CD14-positive monocyte (primary cell): ENCODE measurements at regions not wholly inside any gene's neighbourhood (a gene's known extent, or its start where the extent isn't known, plus 50 kb on each side); places are given as distances from the start of the nearest gene placed in this dataset.

Experiments used
- DNase-seq, 3 donors: peaks; one replicate each; pipeline ENCODE4 v3.0.0-alpha.2; 2011 to 2022
- H2AFZ ChIP-seq: 2 replicates; pipeline ENCODE4 v1.6.0; 2012; ENCODE audit warnings: mild to moderate bottlenecking, low read depth, low read length, inconsistent platforms; ENCODE audit not compliant: insufficient read depth, poor library complexity, severe bottlenecking
- H3K27ac ChIP-seq, 2 donors: 1 replicate in 1 of 2; 2 replicates in 1 of 2; pipeline ENCODE4 v1.5.1; 2012 to 2013; ENCODE audit warnings: low read length in 2 of 2, control low read depth in 1 of 2, inconsistent platforms in 1 of 2, low read depth in 1 of 2, mild to moderate bottlenecking in 1 of 2
- H3K27me3 ChIP-seq, 2 donors: one replicate each; pipeline versions ENCODE4 v1.6.0 to v1.6.1; 2011 to 2013; ENCODE audit warnings: low read length in 2 of 2; ENCODE audit not compliant: control insufficient read depth in 2 of 2, insufficient read depth in 2 of 2
- H3K36me3 ChIP-seq, 2 donors: replicated peaks in 1 of 2; 1 replicate in 1 of 2; 2 replicates in 1 of 2; pipeline versions ENCODE4 v1.5.1 to v1.6.1; 2012 to 2013; ENCODE audit warnings: low read length in 2 of 2, control low read depth in 1 of 2, inconsistent platforms in 1 of 2, mild to moderate bottlenecking in 1 of 2; ENCODE audit not compliant: insufficient read depth in 2 of 2, control insufficient read depth in 1 of 2
- H3K4me1 ChIP-seq, 2 donors: 1 replicate in 1 of 2; 2 replicates in 1 of 2; pipeline versions ENCODE4 v1.5.1 to v1.6.1; 2012 to 2013; ENCODE audit warnings: low read length in 2 of 2, control low read depth in 1 of 2, inconsistent platforms in 1 of 2, mild to moderate bottlenecking in 1 of 2, moderate library complexity in 1 of 2; ENCODE audit not compliant: insufficient read depth in 2 of 2, control insufficient read depth in 1 of 2
- H3K4me2 ChIP-seq: replicated peaks from 2 replicates; pipeline ENCODE3; 2012; ENCODE audit warnings: low read length, moderate library complexity, mild to moderate bottlenecking; ENCODE audit not compliant: poor library complexity, severe bottlenecking; ENCODE audit errors: extremely low read depth
- H3K4me3 ChIP-seq, 3 experiments: fragments of 200-600 bp in 1 of 3; sonication (generic) in 1 of 3; replicated peaks in 1 of 3; 1 replicate in 2 of 3; 2 replicates in 1 of 3; pipeline ENCODE4 v1.5.1; 2011 to 2013; ENCODE audit warnings: low read length in 3 of 3, mild to moderate bottlenecking in 3 of 3, control low read depth in 2 of 3, low read depth in 2 of 3, inconsistent platforms in 1 of 3, moderate library complexity in 1 of 3
- H3K79me2 ChIP-seq: 2 replicates; pipeline ENCODE4 v1.6.0; 2012; ENCODE audit warnings: mild to moderate bottlenecking, control low read depth, inconsistent platforms, low read length, moderate library complexity; ENCODE audit not compliant: insufficient read depth
- H3K9ac ChIP-seq: 2 replicates; pipeline ENCODE4 v1.6.0; 2017; ENCODE audit warnings: low read length, mild to moderate bottlenecking; ENCODE audit not compliant: insufficient read depth, poor library complexity, severe bottlenecking
- H3K9me3 ChIP-seq, 2 donors: replicated peaks in 1 of 2; 1 replicate in 1 of 2; 2 replicates in 1 of 2; pipeline versions ENCODE4 v1.5.1 to v1.6.1; 2012 to 2013; ENCODE audit warnings: low read length in 2 of 2, control low read depth in 1 of 2; ENCODE audit not compliant: control insufficient read depth in 1 of 2, insufficient read depth in 1 of 2
- H4K20me1 ChIP-seq: 2 replicates; pipeline ENCODE4 v1.6.0; 2012; ENCODE audit warnings: mild to moderate bottlenecking, low read length, control low read depth, moderate library complexity; ENCODE audit not compliant: insufficient read depth
- H3K27ac Mint-ChIP-seq, 7 donors: one replicate each; pipeline ENCODE4 v1.8.0; 2020; ENCODE audit warnings: mild to moderate bottlenecking in 7 of 7, mixed read lengths in 7 of 7, moderate library complexity in 6 of 7, inconsistent platforms in 2 of 7
- H3K27me3 Mint-ChIP-seq, 3 donors: one replicate each; pipeline ENCODE4 v1.8.0; 2021 to 2022; ENCODE audit warnings: low read depth in 3 of 3, mild to moderate bottlenecking in 3 of 3, mixed read lengths in 3 of 3, moderate library complexity in 3 of 3, inconsistent platforms in 1 of 3
- H3K36me3 Mint-ChIP-seq, 2 donors: one replicate each; pipeline ENCODE4 v1.8.0; 2020; ENCODE audit warnings: mixed read lengths in 2 of 2, inconsistent platforms in 1 of 2, mild to moderate bottlenecking in 1 of 2
- H3K4me1 Mint-ChIP-seq: one replicate; pipeline ENCODE4 v1.8.0; 2020; ENCODE audit warnings: mild to moderate bottlenecking, mixed read lengths
- H3K4me3 Mint-ChIP-seq, 2 donors: one replicate each; pipeline ENCODE4 v1.8.0; 2020; ENCODE audit warnings: mild to moderate bottlenecking in 2 of 2, mixed read lengths in 2 of 2, moderate library complexity in 1 of 2
- H3K9me3 Mint-ChIP-seq, 7 donors: one replicate each; pipeline ENCODE4 v1.8.0; 2020 to 2022; ENCODE audit warnings: mixed read lengths in 7 of 7, mild to moderate bottlenecking in 6 of 7, moderate library complexity in 6 of 7, inconsistent platforms in 2 of 7
- WGBS: methylation state at CpG from one replicate; pipeline ENCODE4 v1.1.5; 2013; ENCODE audit warnings: missing lambda C conversion rate; ENCODE audit not compliant: insufficient coverage; 5-methylcytosine and 5-hydroxymethylcytosine counted together
- intact Hi-C, 2 donors: fragments of 100-400 bp; cut with micrococcal nuclease; formaldehyde crosslinking; loops; one replicate each; pipeline versions ENCODE4 v1.15.0 to v1.15.1; 2023
- TF ChIP-seq, protein P1 (sequence below): fragments of 200-600 bp; IDR thresholded peaks from one replicate; pipeline ENCODE4 v1.8.0; 2022; ENCODE audit warnings: antibody characterized with exemption, mild to moderate bottlenecking

- Histone ChIP-seq H3K4me3 (no peak overlapping the region), H2AFZ (no peak overlapping the region), H3K79me2 (no peaks in the 10 kb centered on the region), H4K20me1 (no peaks in the 10 kb centered on the region), H3K4me1 (no peaks in the 10 kb centered on the region), H3K9ac (no peak overlapping the region), H3K27me3 (no peaks in the 10 kb centered on the region), H3K36me3 (no peaks in the 10 kb centered on the region), H3K27ac (no peak overlapping the region), H3K9me3 (peaks cover 0 to 4% of the 10 kb centered on the region in 2 donors), H3K4me2 (no peak overlapping the region)
- Mint-ChIP-seq H3K4me3 (no peak overlapping the region), H3K9me3 (peaks cover 0 to 7% (median 0%) of the 10 kb centered on the region in 7 donors), H3K36me3 (no peaks in the 10 kb centered on the region), H3K4me1 (no peaks in the 10 kb centered on the region), H3K27me3 (no peaks in the 10 kb centered on the region), H3K27ac (no peak overlapping the region)
- DNase-seq: no peak
- intact Hi-C loops: no loop called here
- TF ChIP-seq, protein P1, sequence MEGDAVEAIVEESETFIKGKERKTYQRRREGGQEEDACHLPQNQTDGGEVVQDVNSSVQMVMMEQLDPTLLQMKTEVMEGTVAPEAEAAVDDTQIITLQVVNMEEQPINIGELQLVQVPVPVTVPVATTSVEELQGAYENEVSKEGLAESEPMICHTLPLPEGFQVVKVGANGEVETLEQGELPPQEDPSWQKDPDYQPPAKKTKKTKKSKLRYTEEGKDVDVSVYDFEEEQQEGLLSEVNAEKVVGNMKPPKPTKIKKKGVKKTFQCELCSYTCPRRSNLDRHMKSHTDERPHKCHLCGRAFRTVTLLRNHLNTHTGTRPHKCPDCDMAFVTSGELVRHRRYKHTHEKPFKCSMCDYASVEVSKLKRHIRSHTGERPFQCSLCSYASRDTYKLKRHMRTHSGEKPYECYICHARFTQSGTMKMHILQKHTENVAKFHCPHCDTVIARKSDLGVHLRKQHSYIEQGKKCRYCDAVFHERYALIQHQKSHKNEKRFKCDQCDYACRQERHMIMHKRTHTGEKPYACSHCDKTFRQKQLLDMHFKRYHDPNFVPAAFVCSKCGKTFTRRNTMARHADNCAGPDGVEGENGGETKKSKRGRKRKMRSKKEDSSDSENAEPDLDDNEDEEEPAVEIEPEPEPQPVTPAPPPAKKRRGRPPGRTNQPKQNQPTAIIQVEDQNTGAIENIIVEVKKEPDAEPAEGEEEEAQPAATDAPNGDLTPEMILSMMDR: no peak
These were observed 1142.8 kb upstream of the EYS start for GRCh38 chr6:66849843-66850242.

DNA sequence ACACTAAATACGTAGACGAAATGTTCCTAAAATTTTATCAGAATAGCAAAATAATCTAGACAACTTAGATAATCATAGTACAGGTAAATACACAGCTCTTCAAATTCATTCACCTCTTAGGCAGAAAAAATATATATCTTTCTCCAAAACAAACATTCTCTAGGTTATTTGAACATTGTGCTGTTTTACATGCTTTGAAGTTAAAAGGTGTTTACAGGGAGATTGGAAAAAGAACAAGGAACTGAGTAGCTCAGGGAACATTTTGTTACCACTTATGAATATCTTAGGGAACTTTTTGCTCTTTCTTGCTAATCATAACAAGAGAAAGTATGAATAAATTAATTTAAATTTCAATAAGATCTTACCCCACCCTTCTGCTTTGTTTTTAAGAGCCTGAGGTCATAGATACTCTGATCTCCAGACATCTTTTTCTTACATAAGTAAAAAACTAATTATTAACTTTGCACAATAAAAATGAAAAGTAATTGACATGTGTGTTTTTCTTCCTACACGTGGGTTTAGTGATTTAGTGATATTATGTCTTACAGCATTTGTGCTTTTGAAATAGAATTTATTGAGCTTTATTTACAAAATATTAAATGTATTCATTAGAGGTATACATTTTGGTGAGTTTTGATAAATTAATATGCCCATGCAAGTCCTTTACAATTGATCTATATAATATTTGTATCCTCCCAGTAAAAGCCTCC is 1141.4 kb upstream of the EYS start:
- H3K27me3 ChIP-seq: no peaks in the 10 kb centered on the region
- H3K4me3 Mint-ChIP-seq: no peak overlapping the region
- H3K4me2 ChIP-seq: no peak overlapping the region
- H3K27ac ChIP-seq: no peak overlapping the region
- H3K79me2 ChIP-seq: no peaks in the 10 kb centered on the region
- H3K27me3 Mint-ChIP-seq: no peaks in the 10 kb centered on the region
- no peak overlapping the region for H3K9ac ChIP-seq
- intact Hi-C loops: no loop called here
- DNase-seq: no peak
- no peaks in the 10 kb centered on the region for H3K36me3 ChIP-seq
- H4K20me1 ChIP-seq: no peaks in the 10 kb centered on the region
- H3K4me3 ChIP-seq: no peak overlapping the region
- H3K36me3 Mint-ChIP-seq: no peaks in the 10 kb centered on the region
- H2AFZ ChIP-seq: no peak overlapping the region
- no peak overlapping the region for H3K27ac Mint-ChIP-seq
- peaks cover 0 to 7% (median 1%) of the 10 kb centered on the region in 7 donors for H3K9me3 Mint-ChIP-seq
- H3K4me1 Mint-ChIP-seq: no peaks in the 10 kb centered on the region
- no CpG with 5 or more reads among the region's 3 CpGs for WGBS
- H3K4me1 ChIP-seq: no peaks in the 10 kb centered on the region
- H3K9me3 ChIP-seq: no peaks in the 10 kb centered on the region
- TF ChIP-seq, protein P1: no peak
